ENCODE measurements at regions not wholly inside any gene's neighbourhood (a gene's known extent, or its start where the extent isn't known, plus 50 kb on each side); places are given as distances from the start of the nearest gene placed in this dataset.

DNA sequence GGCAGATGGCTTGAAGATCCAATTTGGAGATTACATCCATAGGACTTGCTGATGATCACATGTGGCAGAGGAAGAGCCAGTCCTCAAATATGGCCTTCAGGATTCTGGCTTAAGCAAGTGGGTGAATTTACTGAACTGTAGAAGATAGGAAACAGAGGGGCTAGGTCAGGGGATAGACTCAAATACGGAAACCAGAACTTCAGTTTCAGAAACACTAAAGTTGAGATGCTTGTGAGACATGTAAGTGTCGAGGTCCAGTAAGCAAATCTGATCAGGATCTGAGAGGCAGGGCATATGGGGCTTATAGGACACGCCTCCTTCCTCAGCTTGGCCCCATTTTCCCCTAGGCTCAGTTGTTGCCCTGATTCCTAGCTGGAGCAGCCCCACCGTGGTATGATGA, 107.7 kb downstream of the LBH start:
- DNase-seq (ENCODE audit: low read depth in 1 of 2, low spot score in 1 of 2) = no peak

- no peak for DNase-seq (ENCODE audit: low read depth in 1 of 2, low spot score in 1 of 2)
Observed at GRCh38 chr2:30341500-30342267, 105.4 kb upstream of the LCLAT1 start.

DNA sequence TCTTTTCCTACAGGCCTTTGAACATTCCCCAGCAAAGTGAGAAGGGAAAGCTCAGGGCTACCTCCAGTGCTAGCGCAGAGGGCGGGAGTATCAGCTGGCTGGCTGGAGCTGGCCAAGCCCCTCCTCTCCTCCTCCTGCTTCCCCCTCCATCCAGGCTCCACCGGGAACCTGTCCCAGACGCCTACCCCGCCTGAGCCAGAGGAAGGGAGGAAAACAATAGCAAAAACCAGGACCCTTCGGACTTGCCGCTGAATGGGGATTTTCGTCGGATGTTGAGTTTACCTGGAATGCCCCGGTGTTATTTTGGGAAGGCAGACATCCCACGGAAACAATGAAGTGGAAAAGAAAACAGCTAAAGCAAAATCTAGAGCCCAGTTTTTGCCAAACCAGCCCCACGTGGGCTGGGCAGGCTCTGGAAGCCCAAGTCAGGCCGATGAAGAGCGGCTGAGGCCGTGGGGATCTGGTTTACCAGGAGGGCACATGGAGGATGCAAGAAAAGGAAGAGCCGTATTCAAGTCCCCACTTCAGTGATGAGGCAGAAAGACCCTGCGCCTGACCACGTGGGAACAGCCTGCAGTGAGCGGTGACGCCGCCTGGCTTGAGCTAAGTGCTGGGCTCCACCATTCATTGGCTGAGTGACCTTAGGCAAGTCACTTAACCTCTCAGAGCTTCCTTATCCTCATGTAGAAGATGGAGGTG, 100.4 kb upstream of the LCLAT1 start:
- DNase-seq (ENCODE audit: low read depth in 1 of 2, low spot score in 1 of 2) = no peak

GRCh38 chr2:30348825-30349224, 98.2 kb upstream of the LCLAT1 start:
- no peak for DNase-seq (ENCODE audit: low read depth in 1 of 2, low spot score in 1 of 2)

DNA sequence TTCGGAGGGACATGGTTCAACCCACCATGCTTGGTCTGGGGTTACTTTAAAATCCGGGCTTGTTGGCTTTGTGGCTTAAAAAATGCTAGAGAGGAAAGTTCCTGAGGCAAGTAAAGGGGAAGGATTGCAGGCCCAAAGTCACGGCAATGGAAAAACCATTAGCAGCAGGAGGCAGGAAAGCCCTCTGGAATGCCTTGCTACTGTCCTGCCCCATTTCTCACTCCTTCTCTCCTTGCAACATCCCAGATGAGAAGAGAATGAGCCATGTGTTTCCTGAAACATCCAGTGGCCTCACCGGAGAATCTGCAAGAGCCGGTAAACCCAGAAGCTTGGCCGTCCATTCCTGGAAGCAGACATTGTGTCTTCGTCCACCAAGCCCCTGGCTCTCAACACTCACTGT, 97.4 kb upstream of the LCLAT1 start:
- no peak for DNase-seq (ENCODE audit: low read depth in 1 of 2, low spot score in 1 of 2)

- DNase-seq (ENCODE audit: low read depth in 1 of 2, low spot score in 1 of 2) = no peak
Observed at GRCh38 chr2:30351116-30351515, 95.9 kb upstream of the LCLAT1 start.

DNA sequence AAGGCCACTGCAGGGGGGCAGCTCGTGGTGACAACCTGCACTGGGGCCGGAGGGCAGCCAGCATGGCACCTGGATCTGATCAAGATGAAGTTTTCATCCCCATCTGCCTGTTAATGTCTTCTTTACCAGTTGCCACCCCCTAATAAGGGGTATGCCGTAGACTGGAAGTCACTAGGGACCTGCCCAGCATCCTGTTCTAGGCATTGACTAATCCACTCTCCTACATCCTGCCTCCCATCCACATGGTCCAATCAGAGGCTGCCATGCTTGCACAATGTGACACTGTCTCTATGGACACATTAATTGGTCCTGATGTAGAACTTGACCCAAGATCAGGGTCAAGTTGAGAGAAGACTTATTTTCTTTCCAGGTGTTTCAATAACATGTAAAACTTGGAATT, 95.1 kb upstream of the LCLAT1 start:
- no peak for DNase-seq (ENCODE audit: low read depth in 1 of 2, low spot score in 1 of 2)

GRCh38 chr2:30354150-30354549, 92.9 kb upstream of the LCLAT1 start:
- DNase-seq (ENCODE audit: low read depth in 1 of 2, low spot score in 1 of 2) = no peak

GRCh38 chr2:30354621-30355020, 92.4 kb upstream of the LCLAT1 start:
- DNase-seq (ENCODE audit: low read depth in 1 of 2, low spot score in 1 of 2) = no peak

DNA sequence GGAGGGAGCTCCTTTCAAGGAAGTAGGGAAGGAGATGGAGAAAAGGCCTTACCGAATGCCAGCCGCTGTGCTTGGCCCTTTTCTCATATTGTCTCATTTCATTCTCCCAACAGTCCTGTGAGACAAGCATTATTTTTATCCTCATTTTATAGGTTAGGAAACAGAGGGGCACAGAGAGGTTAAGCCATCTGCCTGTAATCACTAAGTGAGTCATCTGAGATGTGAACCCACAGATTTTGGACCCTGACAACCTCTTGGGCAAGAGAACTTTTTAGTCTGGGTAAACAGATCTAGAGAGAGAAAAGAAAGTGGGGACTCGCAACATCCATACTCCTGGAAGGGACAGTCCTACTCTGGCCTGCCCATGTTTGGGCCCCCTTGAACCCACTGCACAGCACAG, 91.7 kb upstream of the LCLAT1 start:
- DNase-seq (ENCODE audit: low read depth in 1 of 2, low spot score in 1 of 2) = no peak

DNA sequence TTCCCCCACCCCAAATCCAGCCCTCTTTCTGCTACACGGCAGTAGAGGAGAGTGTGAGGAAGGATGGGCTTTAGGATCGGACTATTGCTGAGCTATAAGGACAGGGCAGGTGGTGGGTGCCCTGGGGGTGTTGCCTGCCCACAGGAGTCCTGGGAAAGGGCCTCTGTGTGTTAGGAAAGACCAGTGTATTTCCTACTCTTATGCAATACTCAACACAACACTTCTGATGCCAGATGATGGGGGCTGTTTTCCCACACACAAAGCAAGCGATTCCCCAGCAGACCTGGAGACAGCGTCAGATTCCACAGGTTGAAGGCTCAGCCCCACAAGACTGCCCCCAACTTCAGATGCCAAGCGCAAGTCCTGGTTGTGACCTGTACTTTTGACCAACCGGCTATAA, 91.0 kb upstream of the LCLAT1 start:
- no peak for DNase-seq (ENCODE audit: low read depth in 1 of 2, low spot score in 1 of 2)

GRCh38 chr2:30356776-30357175, 90.3 kb upstream of the LCLAT1 start:
- no peak for DNase-seq (ENCODE audit: low read depth in 1 of 2, low spot score in 1 of 2)

GRCh38 chr2:30358351-30358750, 88.7 kb upstream of the LCLAT1 start:
- DNase-seq (ENCODE audit: low read depth in 1 of 2, low spot score in 1 of 2) = no peak

DNA sequence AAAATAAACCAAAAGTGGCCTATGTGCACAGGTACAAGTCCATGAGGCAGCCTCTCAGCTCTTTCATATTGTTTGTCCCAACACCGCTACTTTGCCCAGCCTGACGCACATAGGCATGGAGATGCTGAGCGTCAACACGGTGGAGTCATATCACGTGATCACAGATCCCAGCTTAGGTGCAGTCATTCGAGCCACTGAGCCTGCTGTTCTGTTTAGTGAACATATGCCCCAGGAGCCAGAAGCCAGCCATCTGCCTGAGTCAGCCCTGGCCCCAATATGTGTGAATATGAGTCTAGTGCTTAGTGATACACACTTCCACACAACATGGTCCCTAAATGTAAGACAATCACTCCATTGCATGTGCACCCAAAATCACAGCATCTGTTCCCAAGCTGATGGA, 88.2 kb upstream of the LCLAT1 start:
- DNase-seq (ENCODE audit: low read depth in 1 of 2, low spot score in 1 of 2) = no peak

GRCh38 chr2:30359644-30360167, 87.3 kb upstream of the LCLAT1 start:
- DNase-seq (ENCODE audit: low read depth in 1 of 2, low spot score in 1 of 2) = no peak

DNA sequence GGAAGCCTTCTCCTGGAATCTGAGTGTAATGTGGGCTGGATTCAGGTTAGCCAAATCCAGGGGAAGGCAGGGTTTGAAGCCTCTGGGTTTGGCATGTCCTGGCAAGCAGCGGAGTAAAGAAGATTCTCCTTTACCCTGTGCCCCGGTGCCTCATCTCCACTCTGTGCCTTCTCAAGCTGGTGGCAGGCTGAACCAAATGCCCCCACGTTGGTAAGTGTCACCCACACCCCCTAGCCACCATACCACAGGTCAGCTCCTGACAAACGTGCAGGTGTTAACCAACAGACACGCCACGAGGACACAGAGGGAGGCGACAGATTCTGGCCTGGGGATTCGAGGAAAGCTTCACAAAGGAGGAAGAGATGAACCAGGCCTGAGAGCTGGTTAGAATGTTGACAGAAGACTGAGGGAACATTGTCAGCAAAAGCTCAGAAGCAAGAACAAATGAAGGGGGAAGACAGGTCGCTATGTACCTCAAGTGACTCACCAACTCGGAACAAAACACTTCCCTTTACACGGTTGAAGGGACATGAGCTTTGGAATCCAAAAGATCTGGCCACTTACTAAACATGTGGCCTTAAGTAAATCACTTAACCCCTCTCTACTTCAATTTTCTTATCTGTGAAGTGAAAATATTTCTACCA, 85.2 kb upstream of the LCLAT1 start:
- DNase-seq (ENCODE audit: low read depth in 1 of 2, low spot score in 1 of 2) = no peak

DNA sequence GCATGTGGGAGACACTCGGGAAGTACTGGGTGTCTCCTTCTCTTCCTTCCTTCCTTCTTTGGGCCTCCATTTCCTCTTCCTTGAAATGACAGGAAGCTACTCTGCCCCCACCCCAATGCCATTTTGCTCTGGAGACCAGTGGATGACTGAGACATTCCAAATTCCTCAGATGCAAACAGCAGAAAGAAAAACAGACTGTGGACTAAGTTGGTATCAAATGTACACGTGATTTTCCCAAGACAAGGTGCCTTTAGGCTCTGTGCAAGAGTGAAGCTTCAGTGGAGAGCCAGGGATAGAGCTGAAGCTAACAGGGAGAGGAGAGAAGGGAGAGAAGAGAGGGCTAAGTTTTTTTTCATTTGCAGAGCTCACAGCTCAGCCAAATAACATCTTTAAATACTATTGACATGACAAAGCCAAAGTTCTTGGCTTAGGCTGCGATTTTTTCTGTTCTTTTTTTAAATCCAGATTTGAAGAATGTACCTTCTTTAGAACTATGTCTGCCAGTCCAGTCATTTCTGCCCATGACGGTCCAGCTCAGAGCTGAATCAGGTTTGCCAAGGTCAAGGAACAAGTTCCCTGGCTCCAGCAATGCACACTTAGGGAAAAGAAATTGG, 84.5 kb upstream of the LCLAT1 start:
- no peak for DNase-seq (ENCODE audit: low read depth in 1 of 2, low spot score in 1 of 2)

DNA sequence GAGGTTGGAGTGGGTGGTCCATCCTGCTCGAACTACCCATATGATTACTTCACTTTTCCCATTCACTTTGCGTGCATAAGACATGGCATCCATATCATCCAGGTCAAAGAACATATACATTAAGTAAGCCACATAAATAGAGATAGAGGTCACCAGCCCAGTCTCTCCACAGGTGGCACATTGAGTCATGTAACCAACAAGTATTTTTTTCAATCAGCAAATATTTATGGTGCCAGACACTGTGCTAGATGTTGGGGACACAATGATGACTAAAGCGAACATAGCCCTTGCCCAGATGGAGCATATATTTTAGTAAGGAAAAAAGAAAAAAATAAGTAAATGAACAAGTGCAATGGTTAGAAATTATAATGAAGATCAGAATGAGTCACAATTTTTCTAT, 83.6 kb upstream of the LCLAT1 start:
- DNase-seq (ENCODE audit: low read depth in 1 of 2, low spot score in 1 of 2) = no peak

GRCh38 chr2:30365201-30365600, 81.8 kb upstream of the LCLAT1 start:
- DNase-seq (ENCODE audit: low read depth in 1 of 2, low spot score in 1 of 2) = no peak

DNA sequence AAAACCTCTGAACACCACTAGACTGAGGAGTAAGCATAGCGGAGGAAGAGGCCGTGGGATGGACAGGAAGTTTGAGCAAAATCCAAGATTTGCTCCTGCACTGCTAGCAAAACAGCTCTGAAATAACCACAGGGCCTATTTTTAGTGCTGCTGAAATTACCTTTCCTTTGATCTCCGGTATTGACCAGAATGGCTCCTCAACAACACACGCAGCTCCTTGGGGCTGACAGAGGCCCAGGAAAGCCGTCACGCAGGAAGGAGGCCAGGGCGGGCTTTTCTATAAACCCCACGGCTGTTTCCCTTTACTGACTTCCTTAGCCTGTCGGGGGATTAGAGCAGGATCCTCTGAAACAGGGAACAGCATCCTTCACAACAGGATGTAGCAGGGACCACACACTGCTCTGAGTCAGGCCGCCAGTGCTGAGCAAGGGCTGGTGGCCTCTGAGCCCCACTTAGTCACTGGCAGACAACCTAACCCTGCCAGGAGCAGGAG, 80.8 kb upstream of the LCLAT1 start:
- DNase-seq (ENCODE audit: low read depth in 1 of 2, low spot score in 1 of 2) = no peak

DNA sequence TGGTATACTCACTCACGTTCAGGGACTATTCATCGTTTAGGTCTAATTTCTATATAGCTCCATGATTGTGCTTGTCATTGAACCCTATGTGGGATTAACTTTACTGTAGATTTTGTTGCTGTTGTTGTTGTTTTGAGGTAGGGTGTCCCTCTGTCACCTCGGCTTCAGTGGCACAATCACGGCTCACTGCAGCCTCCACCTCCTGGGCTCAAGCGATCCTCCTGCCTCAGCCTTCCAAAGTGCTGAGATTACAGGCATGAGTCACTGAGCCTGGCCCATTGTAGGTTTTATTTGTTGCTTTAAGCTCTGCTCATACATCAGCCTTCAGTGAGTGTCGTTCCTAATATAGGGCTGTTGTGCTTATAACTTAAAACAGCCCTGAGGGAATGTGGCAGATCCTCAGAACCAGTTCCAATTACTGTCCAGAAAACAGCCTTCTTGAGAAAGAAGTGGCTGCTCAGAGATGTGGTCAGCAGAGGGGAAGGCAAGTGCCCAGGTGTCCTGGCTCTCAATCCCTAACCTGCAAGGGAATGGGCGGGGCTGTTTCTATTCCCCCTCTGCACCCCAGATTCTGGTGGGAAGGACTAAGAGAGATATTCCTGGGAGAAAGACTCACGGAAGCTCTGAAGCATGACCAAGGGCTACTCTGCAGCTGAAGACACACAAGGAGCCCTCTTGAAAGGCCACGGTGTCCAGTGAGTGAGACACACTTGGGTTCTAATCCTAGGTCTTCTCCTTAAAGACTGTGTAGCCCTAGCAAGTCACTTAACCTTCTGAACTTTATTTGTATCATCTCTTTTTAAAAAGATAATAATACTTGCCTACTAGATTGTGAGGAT, 79.6 kb upstream of the LCLAT1 start:
- DNase-seq (ENCODE audit: low read depth in 1 of 2, low spot score in 1 of 2) = no peak

All from activated CD4-positive, alpha-beta T cell treated with anti-CD3 and anti-CD28 coated beads, Interleukin-2, amount 50 U/mL, for 24 hours (primary cell).